Stimulated activated CD4-positive, alpha-beta T cell treated with anti-CD3 and anti-CD28 coated beads, Interleukin-4, amount 100 ng/mL, for 1 hour (primary cell): ENCODE measurements at regions not wholly inside any gene's neighbourhood (a gene's known extent, or its start where the extent isn't known, plus 50 kb on each side); places are given as distances from the start of the nearest gene placed in this dataset.

Experiments
- DNase-seq: peaks from one replicate; pipeline ENCODE4 v3.0.0-alpha.2; 2020

DNA sequence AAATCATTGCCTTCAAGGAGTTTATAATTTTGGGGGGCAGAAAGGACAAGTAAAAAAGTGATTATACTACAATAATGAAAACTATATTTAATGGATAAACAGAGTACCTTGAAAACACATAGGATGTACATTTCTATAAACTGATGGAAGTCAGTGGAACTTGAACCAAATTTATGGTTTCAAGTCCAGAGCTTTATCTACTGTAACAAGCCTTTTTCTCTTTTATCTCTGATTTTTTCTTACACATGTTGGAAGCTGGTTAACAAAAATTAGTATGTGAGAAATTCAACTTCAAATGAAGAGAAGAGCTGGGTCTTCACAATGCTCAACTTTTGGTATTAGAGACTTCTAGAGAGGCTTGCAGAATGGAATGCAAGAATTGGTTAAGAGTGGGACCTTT lies 393.6 kb downstream of the LMO7 start:
- no peak for DNase-seq

GRCh38 chr13:76029088-76029487 lies 393.0 kb downstream of the LMO7 start:
- DNase-seq = no peak

DNA sequence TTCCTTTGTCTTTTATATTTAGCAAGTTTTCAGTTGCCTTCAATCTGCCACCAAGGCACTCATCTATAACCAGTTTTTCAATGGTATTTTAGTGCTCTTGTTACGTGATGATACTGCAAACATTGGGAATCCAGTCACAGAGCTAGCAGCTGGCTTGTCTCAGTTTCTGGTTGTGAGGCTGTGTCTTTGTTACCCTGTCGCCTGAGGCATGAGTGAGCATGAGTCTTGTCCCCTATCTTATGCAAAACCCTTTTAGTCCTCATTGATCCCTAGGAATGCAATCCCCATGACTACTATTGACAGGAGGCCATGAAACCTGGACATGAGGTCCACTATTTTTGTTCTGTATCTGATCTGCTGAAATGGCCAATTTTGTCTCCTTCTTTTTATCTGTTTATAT lies 391.0 kb downstream of the LMO7 start:
- DNase-seq = no peak

DNA sequence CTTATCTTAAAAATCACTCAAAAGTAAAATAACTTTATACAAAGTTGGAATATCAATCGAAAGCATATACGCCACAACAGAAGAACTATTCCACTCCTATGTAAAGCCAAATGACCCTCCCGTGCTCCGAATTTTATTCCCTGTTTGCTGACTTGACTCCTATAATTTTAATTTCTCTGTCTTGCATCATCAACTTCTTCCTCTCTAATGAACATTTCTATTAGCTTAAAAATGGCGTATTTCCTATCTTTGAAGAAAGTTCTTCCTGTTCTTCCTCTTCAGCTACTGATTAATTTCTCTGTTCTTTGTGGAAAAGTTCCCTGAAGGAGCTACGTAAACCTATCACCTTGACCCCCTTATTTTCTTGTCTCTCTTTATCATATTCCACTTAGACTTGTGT lies 389.3 kb downstream of the LMO7 start:
- DNase-seq = no peak

GRCh38 chr13:76024151-76024550 lies 388.0 kb downstream of the LMO7 start:
- DNase-seq = no peak

DNA sequence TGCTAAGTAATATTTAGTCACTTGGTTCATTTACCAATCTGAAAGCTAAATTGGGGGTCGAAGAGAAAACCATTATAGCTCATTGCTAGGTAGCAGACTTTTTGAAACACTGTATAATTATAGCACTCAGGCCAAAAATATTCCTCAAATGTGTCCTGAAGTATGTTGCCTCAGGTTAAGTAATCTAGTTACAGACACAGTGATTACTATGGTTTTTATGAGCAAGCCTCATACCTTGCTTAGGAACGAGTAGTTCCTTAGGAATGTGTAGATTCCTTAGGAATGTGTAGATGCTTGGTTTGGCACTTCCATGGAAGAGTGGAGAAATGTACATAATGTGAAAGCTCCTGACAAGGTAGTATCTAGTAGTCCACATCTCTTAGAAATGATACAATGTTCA lies 387.5 kb downstream of the LMO7 start:
- no peak for DNase-seq

GRCh38 chr13:76020421-76020955 lies 384.4 kb downstream of the LMO7 start:
- DNase-seq = no peak

DNA sequence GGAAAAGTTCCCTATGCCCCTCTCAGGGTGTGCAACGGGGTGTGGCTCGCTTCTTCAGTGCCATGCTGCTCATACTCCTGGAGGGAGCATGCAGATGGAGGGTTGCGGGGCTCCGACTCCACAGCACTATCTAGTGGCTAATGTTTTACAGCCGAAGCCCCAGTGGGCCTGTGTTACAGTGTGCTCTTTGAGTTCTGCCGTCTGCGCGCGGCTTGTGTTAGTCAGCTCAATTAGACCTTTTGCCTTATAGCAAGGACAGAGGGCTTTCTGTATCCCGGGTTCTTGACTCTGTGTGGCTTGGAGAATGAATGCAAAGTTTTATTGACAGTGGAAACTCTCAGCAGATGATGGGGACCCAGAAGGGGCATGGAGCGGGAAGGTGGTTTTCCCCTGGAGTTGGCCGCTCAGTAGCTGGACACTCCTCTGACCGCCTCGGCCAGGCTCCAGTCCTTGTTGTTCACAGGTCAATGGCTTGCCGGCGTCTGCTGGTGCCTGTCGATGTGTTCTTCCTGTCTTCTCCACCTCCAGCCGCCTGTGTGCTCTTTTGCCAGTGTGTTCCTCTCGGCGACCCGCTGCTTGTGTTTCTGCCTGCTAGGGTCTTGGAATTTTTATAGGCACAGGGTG lies 383.4 kb downstream of the LMO7 start:
- no peak for DNase-seq

DNA sequence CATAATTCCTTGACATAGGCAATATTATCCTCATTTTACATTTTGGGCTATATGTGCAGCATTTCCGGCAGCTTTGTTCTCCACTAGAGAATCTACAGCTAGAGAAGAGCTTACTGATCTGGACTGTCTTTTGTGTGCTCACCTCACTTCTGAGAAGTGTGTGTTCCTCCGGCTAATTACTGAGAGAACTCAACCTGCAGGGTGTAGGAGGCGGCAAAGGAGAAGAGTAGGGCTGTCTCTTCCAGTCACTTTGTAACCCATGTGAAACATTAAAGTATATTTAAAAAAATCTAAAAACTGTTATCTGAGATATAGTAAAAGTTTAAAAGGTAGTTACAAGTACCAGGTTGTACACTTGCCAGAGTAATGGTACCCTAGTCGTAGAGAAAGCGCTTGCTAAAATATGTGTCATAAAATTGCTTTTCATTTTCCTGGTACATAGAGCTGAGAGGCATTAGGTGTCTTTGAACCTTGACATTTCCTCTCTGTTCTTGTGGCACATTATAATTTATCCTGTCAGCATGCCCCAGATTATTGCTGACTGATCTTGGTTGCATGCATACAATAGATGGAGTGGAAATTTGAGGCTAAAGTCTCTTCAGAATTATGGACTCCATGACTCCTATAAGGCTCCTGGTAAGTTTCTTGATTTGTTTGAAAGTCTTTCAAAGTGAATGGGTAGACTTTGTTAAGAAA lies 381.9 kb downstream of the LMO7 start:
- DNase-seq = no peak

- DNase-seq = no peak
These were observed 380.8 kb downstream of the LMO7 start for GRCh38 chr13:76016799-76017400.

- no peak for DNase-seq
These were observed 378.5 kb downstream of the LMO7 start for GRCh38 chr13:76014406-76015318.

DNA sequence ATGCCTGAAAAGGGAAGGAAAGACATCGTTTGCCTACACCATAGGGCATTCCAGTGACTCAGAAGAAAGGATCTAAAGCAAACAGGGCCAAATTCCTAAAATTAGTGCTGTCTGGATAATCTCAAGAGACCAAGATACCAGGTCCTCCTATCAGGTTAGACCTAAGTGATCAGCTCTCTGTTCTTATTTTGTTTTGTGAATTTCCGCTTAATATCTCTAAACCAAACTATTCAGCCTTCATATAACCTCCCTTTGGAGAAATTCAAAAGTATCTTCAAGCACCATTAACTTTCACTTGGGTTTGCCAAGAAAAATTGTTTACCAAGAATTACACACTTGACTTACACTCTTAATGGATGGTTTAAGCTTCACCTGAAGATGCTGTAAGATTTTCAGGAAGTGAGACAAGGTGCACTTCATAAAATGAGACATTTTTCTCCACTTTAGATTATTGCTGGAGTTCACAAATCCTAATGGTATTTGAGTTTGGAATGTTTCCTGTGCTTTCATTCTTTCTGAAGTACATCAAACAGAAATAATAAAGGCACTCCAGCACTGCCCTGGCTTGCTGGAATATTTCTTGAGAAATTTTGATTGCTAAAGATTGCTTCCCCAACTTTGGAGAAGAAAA lies 376.1 kb downstream of the LMO7 start:
- DNase-seq = no peak

DNA sequence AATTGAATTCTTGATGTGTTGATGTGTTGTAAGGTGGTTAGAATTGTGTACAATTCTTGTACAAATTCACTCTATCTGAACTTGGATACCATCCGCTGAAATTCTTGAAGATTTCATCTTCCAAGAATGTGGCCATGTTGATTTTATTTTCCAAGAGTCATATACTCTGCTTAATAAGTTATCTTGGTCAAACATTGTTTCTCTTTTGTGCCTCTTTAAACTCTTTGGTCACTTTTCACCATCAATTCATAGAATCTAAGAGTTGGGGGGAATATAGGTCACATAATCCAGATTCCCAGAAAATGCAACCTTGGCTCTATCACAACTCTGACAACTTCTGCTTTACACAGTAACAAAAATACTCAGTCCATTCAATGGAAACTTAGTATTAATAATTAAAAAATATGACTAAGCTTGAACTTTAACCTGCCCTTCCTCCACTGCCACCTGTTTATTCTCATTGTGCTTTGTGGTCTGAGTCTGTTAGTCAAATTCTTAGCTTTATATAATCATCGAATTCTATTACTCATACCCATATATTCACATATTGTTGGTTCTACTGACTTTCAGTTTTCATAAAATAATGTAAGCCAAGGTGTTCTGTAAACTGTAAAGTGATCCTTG lies 373.2 kb downstream of the LMO7 start:
- DNase-seq = no peak

DNA sequence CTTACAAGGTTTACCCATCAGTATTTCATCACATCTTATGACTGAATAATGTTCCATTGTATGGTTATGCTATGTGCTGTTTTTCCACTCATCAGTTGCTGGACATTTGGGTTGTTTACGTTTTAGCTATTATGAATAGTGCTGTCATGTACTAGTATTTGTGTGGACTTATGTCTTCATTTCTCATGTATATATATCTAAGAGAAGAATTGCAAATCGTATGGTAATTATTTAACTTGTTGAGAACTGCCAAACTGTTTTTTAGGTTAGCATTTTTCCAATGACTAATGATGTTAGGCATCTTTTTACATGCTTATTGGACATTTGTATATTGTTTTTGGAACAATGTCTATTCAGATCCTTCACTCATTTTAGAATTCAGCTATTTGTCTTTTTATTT lies 368.3 kb downstream of the LMO7 start:
- DNase-seq = no peak

DNA sequence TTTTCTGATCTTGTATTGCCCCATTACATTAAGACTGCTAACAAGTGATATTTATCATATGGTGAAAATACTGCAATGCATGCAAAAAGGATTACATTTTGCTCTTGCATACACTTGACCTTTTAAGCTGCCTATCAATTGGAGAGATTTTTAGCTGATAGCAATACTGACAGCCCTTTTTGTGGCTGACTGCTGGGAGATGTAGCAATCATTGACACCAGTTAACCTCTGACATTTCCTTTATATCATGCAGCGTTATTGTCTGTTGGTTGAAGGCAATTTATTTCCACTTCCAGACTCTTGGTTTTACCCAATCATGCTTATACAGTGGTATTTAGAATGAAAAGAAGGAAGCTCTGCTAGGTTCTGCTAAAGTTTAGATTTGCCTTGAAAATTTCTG lies 364.0 kb downstream of the LMO7 start:
- no peak for DNase-seq

DNA sequence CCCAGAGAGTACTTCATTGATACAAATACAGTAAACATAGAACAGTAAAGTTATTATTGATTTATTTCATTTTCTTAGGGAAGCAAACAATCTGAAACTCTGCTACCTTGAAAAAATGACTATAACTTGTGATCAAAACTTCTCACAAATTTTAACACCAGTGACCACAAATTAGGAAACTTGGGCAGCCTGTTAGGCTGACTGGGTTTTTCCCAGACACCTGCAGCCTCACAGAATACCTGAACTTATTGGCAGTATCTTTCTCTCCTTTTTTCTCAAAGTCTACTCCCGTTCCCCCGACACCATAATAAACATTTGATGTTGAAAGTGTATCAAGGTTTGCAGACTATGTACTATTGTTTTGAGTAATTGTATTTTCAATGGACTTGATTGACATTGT lies 360.5 kb downstream of the LMO7 start:
- no peak for DNase-seq

DNA sequence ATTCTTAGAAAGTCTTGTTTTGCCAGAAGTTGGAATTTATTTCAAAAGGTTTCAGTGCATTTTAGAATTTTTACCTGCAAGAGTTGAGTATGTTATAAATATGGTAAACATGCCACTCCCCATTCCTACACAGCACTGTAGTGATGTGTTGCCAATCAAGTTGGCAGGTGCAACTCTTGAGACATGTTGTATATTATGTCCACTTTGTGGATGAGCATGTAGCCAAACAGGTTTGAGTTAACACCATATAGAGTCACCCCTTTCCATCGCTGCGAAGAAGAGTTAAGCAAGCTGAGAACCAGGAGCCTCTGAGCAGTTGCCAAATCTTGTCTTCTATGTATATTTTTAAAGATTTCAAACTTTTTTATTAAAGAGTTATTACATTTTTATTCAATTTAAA lies 359.8 kb downstream of the LMO7 start:
- DNase-seq = no peak

GRCh38 chr13:75993823-75994222 lies 357.7 kb downstream of the LMO7 start:
- no peak for DNase-seq

DNA sequence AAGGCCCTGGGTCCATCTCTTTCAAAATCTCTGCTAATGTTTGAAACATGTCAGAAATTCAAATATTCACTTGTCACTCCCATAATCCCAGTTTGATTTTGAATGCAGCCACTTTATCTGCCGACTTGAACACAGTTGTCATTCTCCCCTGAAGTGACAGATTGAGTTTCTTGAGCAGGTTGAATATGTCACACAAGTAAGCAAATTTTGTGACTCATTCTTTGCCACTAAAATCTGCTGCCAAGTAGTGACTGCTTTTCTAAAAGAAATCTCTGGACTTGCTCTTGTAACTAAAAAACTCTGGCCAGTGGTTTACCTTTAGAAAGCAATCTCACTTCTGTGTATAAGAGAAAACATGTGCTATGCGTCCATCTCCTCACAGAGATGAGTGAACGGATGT lies 357.1 kb downstream of the LMO7 start:
- DNase-seq = no peak

- no peak for DNase-seq
These were observed 350.7 kb downstream of the LMO7 start for GRCh38 chr13:75986818-75987217.

DNA sequence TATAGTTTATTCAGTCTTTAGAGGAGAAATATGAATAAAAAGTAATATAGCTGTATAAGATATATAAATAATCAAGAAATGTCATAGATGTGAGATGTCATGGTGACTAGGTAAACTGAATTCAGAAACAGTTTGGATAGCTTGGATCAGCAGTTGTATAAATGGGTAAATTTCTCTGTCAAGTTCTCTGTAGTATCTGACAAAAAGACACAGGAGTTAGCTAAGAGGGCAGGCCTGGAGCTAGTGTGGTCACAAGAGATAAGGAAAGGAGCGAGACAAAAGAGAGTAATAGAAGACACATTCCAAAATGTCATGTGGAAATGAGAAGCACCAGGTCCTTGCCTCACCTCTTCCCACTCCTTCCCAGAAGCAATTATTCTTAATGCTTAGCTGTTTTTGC lies 349.0 kb downstream of the LMO7 start:
- no peak for DNase-seq

- no peak for DNase-seq
These were observed 342.7 kb downstream of the LMO7 start for GRCh38 chr13:75978818-75979217.
